IgD-negative memory B cell (primary cell): ENCODE measurements at regions not wholly inside any gene's neighbourhood (a gene's known extent, or its start where the extent isn't known, plus 50 kb on each side); places are given as distances from the start of the nearest gene placed in this dataset.
"Not testable (repeated sequence)": the region's sequence is repeated elsewhere in the genome, so short reads cannot be mapped to it uniquely, and the experiment has no call there.

ENCODE experiments used
- H3K27ac Mint-ChIP-seq, 3 donors: one replicate each; pipeline ENCODE4 v1.8.0; 2020 to 2022; ENCODE audit warnings: mild to moderate bottlenecking in 3 of 3, mixed read lengths in 3 of 3, moderate library complexity in 1 of 3
- H3K27me3 Mint-ChIP-seq: one replicate; pipeline ENCODE4 v1.8.0; 2021; ENCODE audit warnings: mixed read lengths
- H3K36me3 Mint-ChIP-seq: one replicate; pipeline ENCODE4 v1.8.0; 2020; ENCODE audit warnings: mild to moderate bottlenecking, mixed read lengths
- H3K4me1 Mint-ChIP-seq, 3 donors: one replicate each; pipeline ENCODE4 v1.8.0; 2020 to 2022; ENCODE audit warnings: mixed read lengths in 3 of 3, mild to moderate bottlenecking in 1 of 3
- H3K4me3 Mint-ChIP-seq, 4 donors: one replicate each; pipeline ENCODE4 v1.8.0; 2020 to 2022; ENCODE audit warnings: mild to moderate bottlenecking in 4 of 4, mixed read lengths in 4 of 4, moderate library complexity in 3 of 4
- H3K9me3 Mint-ChIP-seq, 3 donors: one replicate each; pipeline ENCODE4 v1.8.0; 2020 to 2021; ENCODE audit warnings: mixed read lengths in 3 of 3, mild to moderate bottlenecking in 1 of 3

DNA sequence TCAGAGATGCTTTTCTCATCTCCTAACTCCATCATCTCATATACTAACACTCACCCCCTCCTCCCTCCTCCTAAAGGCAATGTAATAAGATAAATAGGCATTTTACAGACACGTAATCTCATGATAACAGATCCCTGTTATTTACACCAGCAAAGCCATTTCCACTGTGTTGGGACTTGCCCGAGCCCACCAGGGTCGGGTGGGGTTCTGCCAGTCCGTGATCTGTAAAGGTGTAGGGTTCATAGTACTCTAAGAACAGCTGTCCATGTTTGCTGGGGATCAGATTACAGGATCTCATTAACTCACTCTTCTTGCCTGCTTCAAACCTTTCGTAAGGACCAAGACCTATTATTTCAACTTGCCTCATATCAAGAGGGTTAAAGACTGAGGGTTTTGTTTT lies 172.4 kb downstream of the FZD1 start:
- H3K27me3 Mint-ChIP-seq = peaks cover 3% of the 10 kb centered on the region
- H3K4me3 Mint-ChIP-seq = no peak overlapping the region
- H3K36me3 Mint-ChIP-seq = peaks cover 9% of the 10 kb centered on the region
- H3K9me3 Mint-ChIP-seq = peaks cover 5 to 17% (median 12%) of the 10 kb centered on the region in 3 donors
- no peak overlapping the region for H3K27ac Mint-ChIP-seq
- H3K4me1 Mint-ChIP-seq = no peaks in the 10 kb centered on the region

GRCh38 chr7:91440198-91440597 lies 176.0 kb downstream of the FZD1 start:
- not testable (repeated sequence) for H3K36me3 Mint-ChIP-seq

GRCh38 chr7:91443862-91444261 lies 179.6 kb downstream of the FZD1 start:
- H3K36me3 Mint-ChIP-seq = peaks cover 2% of the 10 kb centered on the region
- no peak overlapping the region for H3K27ac Mint-ChIP-seq
- no peaks in the 10 kb centered on the region for H3K27me3 Mint-ChIP-seq
- no peak overlapping the region for H3K4me3 Mint-ChIP-seq
- H3K4me1 Mint-ChIP-seq = no peaks in the 10 kb centered on the region
- peaks cover 7 to 19% (median 19%) of the 10 kb centered on the region in 3 donors for H3K9me3 Mint-ChIP-seq

More at GRCh38 chr7:91440198-91440597, 176.0 kb downstream of the FZD1 start:
- H3K4me1 Mint-ChIP-seq, H3K27ac Mint-ChIP-seq, H3K4me3 Mint-ChIP-seq, H3K27me3 Mint-ChIP-seq: not testable (repeated sequence)
- H3K9me3 Mint-ChIP-seq = peaks cover 6 to 12% (median 11%) of the 10 kb centered on the region in 3 donors

GRCh38 chr7:91446819-91447218 lies 182.6 kb downstream of the FZD1 start:
- H3K36me3 Mint-ChIP-seq = no peaks in the 10 kb centered on the region
- no peak overlapping the region for H3K4me3 Mint-ChIP-seq
- H3K9me3 Mint-ChIP-seq = peaks cover 8 to 20% (median 16%) of the 10 kb centered on the region in 3 donors

GRCh38 chr7:91455411-91455810 lies 191.2 kb downstream of the FZD1 start:
- Mint-ChIP-seq H3K27me3 (peaks cover 3% of the 10 kb centered on the region), H3K27ac (no peak overlapping the region), H3K4me3 (no peak overlapping the region), H3K36me3 (peaks cover 5% of the 10 kb centered on the region), H3K4me1 (no peaks in the 10 kb centered on the region), H3K9me3 (peaks cover 2 to 8% (median 3%) of the 10 kb centered on the region in 3 donors)

More at GRCh38 chr7:91446819-91447218, 182.6 kb downstream of the FZD1 start:
- Mint-ChIP-seq H3K27me3 (no peaks in the 10 kb centered on the region), H3K27ac (no peak overlapping the region), H3K4me1 (no peaks in the 10 kb centered on the region)

DNA sequence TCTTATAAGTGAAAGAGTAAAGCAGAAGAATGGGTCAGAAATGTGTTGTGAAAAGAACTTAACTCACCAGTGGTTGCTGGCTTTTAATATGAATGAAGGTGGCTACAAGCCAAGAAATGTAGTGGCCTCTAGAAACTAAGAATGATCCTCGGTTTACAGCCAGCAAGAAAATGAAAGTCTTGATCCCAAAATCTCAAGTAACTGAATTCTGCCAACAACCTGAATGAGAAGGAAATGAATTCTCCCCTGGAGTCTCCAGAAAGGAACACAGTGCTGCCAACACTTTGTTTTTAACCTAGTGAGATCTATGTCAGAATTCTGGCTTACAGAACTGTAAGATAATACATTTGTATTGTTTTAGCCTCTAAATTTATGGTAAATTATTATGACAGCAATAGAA lies 193.0 kb downstream of the FZD1 start:
- Mint-ChIP-seq H3K9me3 (peaks cover 1 to 8% (median 2%) of the 10 kb centered on the region in 3 donors), H3K27ac (no peak overlapping the region), H3K27me3 (peaks cover 3% of the 10 kb centered on the region), H3K4me3 (no peak overlapping the region), H3K36me3 (peaks cover 5% of the 10 kb centered on the region), H3K4me1 (no peaks in the 10 kb centered on the region)

GRCh38 chr7:91459539-91459938 lies 195.3 kb downstream of the FZD1 start:
- Mint-ChIP-seq H3K27me3 (peaks cover 3% of the 10 kb centered on the region), H3K36me3 (peaks cover 2% of the 10 kb centered on the region), H3K27ac (no peak overlapping the region), H3K9me3 (peaks cover 1 to 8% (median 2%) of the 10 kb centered on the region in 3 donors), H3K4me3 (no peak overlapping the region), H3K4me1 (no peaks in the 10 kb centered on the region)

GRCh38 chr7:91462316-91462715 lies 198.1 kb downstream of the FZD1 start:
- peaks cover 2% of the 10 kb centered on the region for H3K36me3 Mint-ChIP-seq
- H3K27ac Mint-ChIP-seq = no peak overlapping the region
- peaks cover 1 to 8% (median 2%) of the 10 kb centered on the region in 3 donors for H3K9me3 Mint-ChIP-seq
- peaks cover 2% of the 10 kb centered on the region for H3K27me3 Mint-ChIP-seq
- H3K4me3 Mint-ChIP-seq = no peak overlapping the region
- H3K4me1 Mint-ChIP-seq = no peaks in the 10 kb centered on the region

DNA sequence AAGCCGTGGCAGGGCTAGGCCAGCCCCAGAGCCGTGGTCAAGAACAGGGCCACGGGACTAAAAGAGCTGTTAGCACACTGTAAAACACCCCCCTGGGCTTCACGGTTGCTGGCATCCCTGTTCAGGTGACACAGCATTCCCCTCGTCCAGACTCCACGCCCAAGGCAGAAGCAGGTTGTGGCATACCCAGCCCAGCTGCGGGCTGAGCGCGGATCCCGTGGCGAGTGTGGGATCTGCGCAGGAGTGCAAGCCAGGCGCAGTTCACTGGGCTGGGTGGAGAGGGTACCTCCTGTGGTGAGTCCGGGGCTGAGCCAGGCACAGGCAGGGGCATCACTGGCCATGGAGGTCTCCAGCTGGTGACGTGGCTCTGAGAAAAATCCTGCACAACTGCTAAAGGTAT lies 199.1 kb downstream of the FZD1 start:
- peaks cover 2% of the 10 kb centered on the region for H3K27me3 Mint-ChIP-seq
- no peaks in the 10 kb centered on the region for H3K36me3 Mint-ChIP-seq
- H3K4me1 Mint-ChIP-seq = no peaks in the 10 kb centered on the region
- no peak overlapping the region for H3K4me3 Mint-ChIP-seq
- H3K27ac Mint-ChIP-seq = no peak overlapping the region
- no peaks in the 10 kb centered on the region for H3K9me3 Mint-ChIP-seq

- Mint-ChIP-seq H3K27me3 (peaks cover 2% of the 10 kb centered on the region), H3K4me3 (no peak overlapping the region), H3K36me3 (no peaks in the 10 kb centered on the region), H3K27ac (no peak overlapping the region), H3K4me1 (no peaks in the 10 kb centered on the region), H3K9me3 (peaks cover 0 to 3% (median 0%) of the 10 kb centered on the region in 3 donors)
Measured at GRCh38 chr7:91465595-91466061, 201.4 kb downstream of the FZD1 start.

DNA sequence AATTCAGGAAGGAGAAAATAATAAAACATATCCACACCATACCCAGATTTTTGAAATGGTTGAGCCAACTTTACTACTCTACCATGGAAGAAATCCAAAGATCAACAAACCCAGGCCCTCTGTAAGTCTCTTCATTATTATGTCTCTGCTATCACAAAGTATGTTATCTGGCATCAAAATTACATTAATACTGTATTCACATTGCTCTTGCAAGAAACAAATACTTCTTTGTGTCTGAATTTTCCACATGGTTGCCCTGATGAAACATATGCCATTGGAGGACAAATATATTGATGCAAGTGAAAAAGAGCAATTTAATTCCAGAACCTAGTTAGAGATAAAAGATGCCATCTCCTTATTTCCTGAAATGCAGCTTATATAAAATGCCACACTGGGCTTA lies 204.0 kb downstream of the FZD1 start:
- H3K9me3 Mint-ChIP-seq = peaks cover 0 to 6% (median 2%) of the 10 kb centered on the region in 3 donors
- H3K27ac Mint-ChIP-seq = no peak overlapping the region
- no peaks in the 10 kb centered on the region for H3K36me3 Mint-ChIP-seq
- H3K4me3 Mint-ChIP-seq = no peak overlapping the region
- peaks cover 6% of the 10 kb centered on the region for H3K27me3 Mint-ChIP-seq
- no peaks in the 10 kb centered on the region for H3K4me1 Mint-ChIP-seq

DNA sequence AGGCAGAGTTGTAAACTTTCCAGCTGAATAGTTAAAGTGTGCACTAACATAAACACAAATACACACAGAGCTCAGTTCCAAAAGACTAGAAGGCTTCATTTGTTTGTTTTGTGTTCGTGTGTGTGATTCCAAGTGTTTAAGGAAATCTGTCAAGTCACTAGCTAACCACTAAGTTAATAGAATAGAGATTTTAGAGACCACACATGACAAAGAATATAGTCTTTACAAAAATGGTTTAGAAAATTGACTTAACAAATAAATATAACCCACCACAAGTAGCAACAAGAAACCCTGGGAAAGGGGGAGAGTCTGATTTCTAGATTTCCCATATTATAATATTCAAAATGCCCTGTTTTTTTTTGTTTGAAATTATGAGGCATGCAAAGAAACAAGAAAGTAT lies 209.4 kb downstream of the FZD1 start:
- Mint-ChIP-seq H3K36me3 (peaks cover 8% of the 10 kb centered on the region), H3K27me3 (peaks cover 3% of the 10 kb centered on the region), H3K4me1 (no peaks in the 10 kb centered on the region), H3K9me3 (peaks cover 5 to 20% (median 11%) of the 10 kb centered on the region in 3 donors), H3K27ac (no peak overlapping the region), H3K4me3 (no peak overlapping the region)

GRCh38 chr7:91474074-91474473 lies 209.8 kb downstream of the FZD1 start:
- Mint-ChIP-seq H3K9me3 (peaks cover 5 to 20% (median 11%) of the 10 kb centered on the region in 3 donors), H3K27ac (no peak overlapping the region), H3K27me3 (peaks cover 3% of the 10 kb centered on the region), H3K36me3 (peaks cover 8% of the 10 kb centered on the region), H3K4me1 (no peaks in the 10 kb centered on the region), H3K4me3 (no peak overlapping the region)

DNA sequence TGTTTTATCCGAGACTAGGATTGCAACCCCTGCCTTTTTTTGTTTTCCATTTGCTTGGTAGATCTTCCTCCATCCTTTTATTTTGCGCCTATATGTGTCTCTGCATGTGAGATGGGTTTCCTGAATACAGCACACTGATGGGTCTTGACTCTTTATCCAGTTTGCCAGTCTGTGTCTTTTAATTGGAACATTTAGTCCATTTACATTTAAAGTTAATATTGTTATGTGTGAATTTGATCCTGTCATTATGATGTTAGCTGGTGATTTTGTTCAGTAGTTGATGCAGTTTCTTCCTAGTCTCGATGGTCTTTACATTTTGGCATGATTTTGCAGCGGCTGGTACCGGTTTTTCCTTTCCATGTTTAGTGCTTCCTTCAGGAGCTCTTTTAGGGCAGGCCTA lies 216.2 kb downstream of the FZD1 start:
- H3K36me3 Mint-ChIP-seq, H3K27me3 Mint-ChIP-seq, H3K9me3 Mint-ChIP-seq, H3K4me1 Mint-ChIP-seq, H3K27ac Mint-ChIP-seq, H3K4me3 Mint-ChIP-seq: not testable (repeated sequence)

DNA sequence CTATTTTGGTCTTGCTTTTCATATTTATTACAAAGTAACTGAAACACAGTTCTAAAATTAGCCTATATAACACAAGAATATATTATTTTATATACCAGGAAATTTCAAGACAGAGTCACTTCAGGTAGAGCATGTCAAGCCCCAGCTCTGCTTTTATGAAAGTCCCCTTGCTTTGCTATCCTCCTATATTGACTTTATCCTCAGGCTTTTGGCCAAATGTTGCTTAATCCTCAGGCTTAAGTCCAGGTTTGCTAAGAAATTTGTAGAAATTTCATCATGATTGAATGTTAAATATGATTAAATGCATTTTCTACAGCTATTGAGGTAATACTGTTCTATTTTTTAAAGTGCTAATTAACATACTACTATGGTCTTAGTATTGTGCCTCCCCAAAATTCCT lies 227.6 kb downstream of the FZD1 start:
- no peak overlapping the region for H3K27ac Mint-ChIP-seq
- H3K36me3 Mint-ChIP-seq = peaks cover 1% of the 10 kb centered on the region
- H3K9me3 Mint-ChIP-seq = peaks cover 0 to 5% (median 2%) of the 10 kb centered on the region in 3 donors
- H3K4me1 Mint-ChIP-seq = no peaks in the 10 kb centered on the region
- no peaks in the 10 kb centered on the region for H3K27me3 Mint-ChIP-seq
- H3K4me3 Mint-ChIP-seq = no peak overlapping the region

DNA sequence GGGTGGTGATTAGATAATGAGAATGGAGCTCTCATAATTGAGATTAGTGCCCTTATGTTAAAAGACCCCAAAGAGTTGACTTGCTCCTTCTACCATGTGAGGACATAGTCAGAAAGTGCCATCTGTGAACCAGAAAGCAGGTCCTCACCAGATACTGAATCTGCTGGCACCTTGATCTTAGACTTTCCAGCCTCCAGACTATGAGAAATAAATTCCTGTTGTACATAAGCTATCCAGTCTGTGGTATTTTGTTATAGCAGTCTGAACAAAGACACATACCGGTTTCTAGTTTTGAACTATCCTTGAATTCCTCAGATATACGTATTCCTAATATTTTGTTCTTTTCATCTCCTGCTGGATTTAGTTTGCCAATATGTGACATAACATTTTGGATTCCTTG lies 228.1 kb downstream of the FZD1 start:
- Mint-ChIP-seq H3K27ac (no peak overlapping the region), H3K27me3 (no peaks in the 10 kb centered on the region), H3K9me3 (peaks cover 0 to 6% (median 2%) of the 10 kb centered on the region in 3 donors), H3K4me3 (no peak overlapping the region), H3K36me3 (peaks cover 1% of the 10 kb centered on the region), H3K4me1 (no peaks in the 10 kb centered on the region)
